HCT116 (cell line): ENCODE measurements at regions not wholly inside any gene's neighbourhood (a gene's known extent, or its start where the extent isn't known, plus 50 kb on each side); places are given as distances from the start of the nearest gene placed in this dataset.

Source experiments
- ATAC-seq: fragments of 200-7000 bp; cut with Tn5 transposase; 2 replicates; pipeline ENCODE4 v1.9.1; 2020; ENCODE audit warnings: mild to moderate bottlenecking, moderate library complexity
- BruUV-seq: library from RNA; stranded (reverse); fragments of 400-500 nt; replicated peaks from 2 replicates; lab custom pipeline; 2021; lab: Mats Ljungman, UMichigan
- CTCF ChIA-PET: fragments of 300-600 bp; sonication (Branson Sonifier 250); formaldehyde crosslinking; loops from one replicate; lab custom pipeline; 2021; ENCODE audit warnings: antibody characterized with exemption; lab: Charles Lee
- POLR2A ChIA-PET: fragments of 300-600, 350-600 bp; sonication (Branson Sonifier 250); formaldehyde crosslinking; loops from one replicate; lab custom pipeline; 2021; ENCODE audit warnings: antibody characterized with exemption; lab: Charles Lee
- RAD21 ChIA-PET, 2 experiments: fragments of 300-600 bp; sonication (Branson Sonifier 250); formaldehyde crosslinking; loops; one replicate each; lab custom pipeline; 2023; ENCODE audit warnings: low total read pairs in 2 of 2; ENCODE audit not compliant: uncharacterized antibody in 2 of 2, unreplicated experiment in 2 of 2, low non-redundant PET in 1 of 2; lab: Charles Lee
- DNase-seq: peaks from one replicate; pipeline ENCODE4 v3.0.0-alpha.2; 2010; ENCODE audit warnings: low read depth, low spot score
- H2AFZ ChIP-seq: fragments of 200-600 bp; shearing (Covaris generic), sonication (generic); 2 replicates; pipeline ENCODE4 v1.6.1; 2017; ENCODE audit warnings: low read depth, mixed run types, mixed read lengths, antibody characterized with exemption, low read length; ENCODE audit not compliant: poor library complexity, severe bottlenecking
- H3K27ac ChIP-seq: 2 replicates; pipeline ENCODE4 v1.5.1; 2012; ENCODE audit warnings: low read depth, low read length
- H3K27me3 ChIP-seq: fragments of 200-600 bp; sonication (generic); 2 replicates; pipeline ENCODE4 v1.6.1; 2016; ENCODE audit warnings: mixed run types, low read length, mixed read lengths; ENCODE audit not compliant: insufficient read depth
- H3K36me3 ChIP-seq, 2 experiments: fragments of 200-500 bp in 1 of 2; fragments of 200-600 bp in 1 of 2; sonication (Bioruptor generic) in 1 of 2; sonication (generic) in 1 of 2; 2 replicates each; pipeline versions ENCODE4 v1.5.1 to v1.6.1; 2014 to 2016; ENCODE audit warnings: low read length in 2 of 2, inconsistent platforms in 1 of 2, mixed read lengths in 1 of 2, mixed run types in 1 of 2; ENCODE audit not compliant: insufficient read depth in 2 of 2, control insufficient read depth in 1 of 2
- H3K4me1 ChIP-seq, 2 experiments: fragments of 200-600 bp in 1 of 2; sonication (generic) in 1 of 2; 2 replicates each; pipeline versions ENCODE4 v1.5.1 to v1.6.1; 2012 to 2017; ENCODE audit warnings: low read length in 2 of 2, inconsistent platforms in 1 of 2, mild to moderate bottlenecking in 1 of 2, mixed read lengths in 1 of 2, mixed run types in 1 of 2, moderate library complexity in 1 of 2; ENCODE audit not compliant: insufficient read depth in 2 of 2, control insufficient read depth in 1 of 2
- H3K4me2 ChIP-seq: fragments of 200-600 bp; sonication (generic); 2 replicates; pipeline ENCODE4 v1.6.1; 2017; ENCODE audit warnings: mixed run types, low read length, mixed read lengths
- H3K4me3 ChIP-seq, 2 experiments: fragments of 200-600 bp in 1 of 2; sonication (generic) in 1 of 2; replicated peaks in 1 of 2; 2 replicates each; pipeline ENCODE4 v1.5.1; 2011 to 2016; ENCODE audit warnings: low read length in 2 of 2, control low read depth in 1 of 2, low read depth in 1 of 2, mild to moderate bottlenecking in 1 of 2, mixed read lengths in 1 of 2, mixed run types in 1 of 2
- H3K79me2 ChIP-seq: fragments of 200-600 bp; sonication (generic); 2 replicates; pipeline ENCODE4 v1.6.1; 2017; ENCODE audit warnings: mild to moderate bottlenecking, mixed run types, low read length, moderate library complexity, mixed read lengths; ENCODE audit not compliant: insufficient read depth
- H3K9ac ChIP-seq: fragments of 200-600 bp; sonication (generic); 2 replicates; pipeline ENCODE4 v1.6.1; 2016; ENCODE audit warnings: low read length, mixed read lengths
- H3K9me2 ChIP-seq: fragments of 200-600 bp; sonication (generic), shearing (Covaris generic); 2 replicates; pipeline ENCODE4 v1.6.1; 2017; ENCODE audit warnings: mixed run types, mild to moderate bottlenecking, moderate library complexity; ENCODE audit not compliant: insufficient read depth
- H3K9me3 ChIP-seq, 2 experiments: fragments of 200-500 bp in 1 of 2; fragments of 200-600 bp in 1 of 2; sonication (Bioruptor generic) in 1 of 2; sonication (generic) in 1 of 2; 2 replicates each; pipeline ENCODE4 v1.6.1; 2014 to 2017; ENCODE audit warnings: low read length in 2 of 2, mixed read lengths in 2 of 2, inconsistent platforms in 1 of 2, low read depth in 1 of 2, mild to moderate bottlenecking in 1 of 2, mixed run types in 1 of 2, moderate library complexity in 1 of 2; ENCODE audit not compliant: control insufficient read depth in 1 of 2, insufficient read depth in 1 of 2
- H4K20me1 ChIP-seq: fragments of 200-600 bp; sonication (generic), shearing (Covaris generic); 2 replicates; pipeline ENCODE4 v1.6.1; 2017; ENCODE audit warnings: mixed run types, mild to moderate bottlenecking, moderate library complexity; ENCODE audit not compliant: insufficient read depth
- ATF3 ChIP-seq: IDR thresholded peaks from 2 replicates; pipeline ENCODE4 v1.6.1; 2012
- CBX3 ChIP-seq: IDR thresholded peaks from 2 replicates; pipeline ENCODE4 v1.6.1; 2012; ENCODE audit warnings: low read depth
- CEBPB ChIP-seq: IDR thresholded peaks from 2 replicates; pipeline ENCODE4 v1.6.1; 2012; ENCODE audit warnings: low read depth
- EGR1 ChIP-seq: IDR thresholded peaks from 2 replicates; pipeline ENCODE4 v1.6.1; 2012; ENCODE audit warnings: low read depth
- ELF1 ChIP-seq: IDR thresholded peaks from 2 replicates; pipeline ENCODE4 v1.6.1; 2012; ENCODE audit warnings: low read depth, borderline replicate concordance
- EZH2 ChIP-seq: fragments of 200-600 bp; sonication (generic); IDR thresholded peaks from 2 replicates; pipeline ENCODE4 v1.6.1; 2017; ENCODE audit warnings: antibody characterized with exemption, mixed run types
- EZH2phosphoT487 ChIP-seq: fragments of 200-600 bp; IDR thresholded peaks from 2 replicates; pipeline ENCODE4 v1.6.1; 2018; ENCODE audit warnings: antibody characterized with exemption, borderline replicate concordance
- FOSL1 ChIP-seq: IDR thresholded peaks from 2 replicates; pipeline ENCODE4 v1.6.1; 2012; ENCODE audit warnings: low read depth
- JUND ChIP-seq: IDR thresholded peaks from 2 replicates; pipeline ENCODE4 v1.6.1; 2012
- MAX ChIP-seq: IDR thresholded peaks from 2 replicates; pipeline ENCODE4 v1.6.1; 2012
- POLR2A ChIP-seq: IDR thresholded peaks from 2 replicates; pipeline ENCODE4 v1.7.0; 2011; ENCODE audit warnings: borderline replicate concordance; ENCODE audit not compliant: insufficient read depth, insufficient read length; ENCODE audit errors: extremely low read depth
- POLR2AphosphoS5 ChIP-seq: IDR thresholded peaks from 2 replicates; pipeline ENCODE4 v1.6.1; 2011; ENCODE audit warnings: mild to moderate bottlenecking, low read depth, low read length, moderate library complexity
- RAD21 ChIP-seq: IDR thresholded peaks from 2 replicates; pipeline ENCODE4 v1.6.1; 2012; ENCODE audit warnings: low read depth, mild to moderate bottlenecking
- SIN3A ChIP-seq: IDR thresholded peaks from 2 replicates; pipeline ENCODE4 v1.6.1; 2012; ENCODE audit warnings: low read depth
- SP1 ChIP-seq: IDR thresholded peaks from 2 replicates; pipeline ENCODE4 v1.6.1; 2012; ENCODE audit warnings: low read depth
- TCF7L2 ChIP-seq: IDR thresholded peaks from 2 replicates; pipeline ENCODE4 v1.7.0; 2011; ENCODE audit warnings: borderline replicate concordance, inconsistent platforms; ENCODE audit not compliant: insufficient read depth, insufficient read length; ENCODE audit errors: extremely low read depth
- YY1 ChIP-seq: IDR thresholded peaks from 2 replicates; pipeline ENCODE4 v1.6.1; 2011; ENCODE audit warnings: low read length, low read depth, moderate library complexity, mild to moderate bottlenecking; ENCODE audit not compliant: insufficient replicate concordance; ENCODE audit errors: extremely low read depth
- ZBTB33 ChIP-seq: IDR thresholded peaks from 2 replicates; pipeline ENCODE4 v1.6.1; 2011; ENCODE audit warnings: mild to moderate bottlenecking, low read length, moderate library complexity; ENCODE audit not compliant: insufficient replicate concordance; ENCODE audit errors: extremely low read depth
- ZFX ChIP-seq: fragments of 450-650 bp; IDR thresholded peaks from 2 replicates; pipeline ENCODE4 v1.6.1; 2017
- ZNF274 ChIP-seq: fragments of 200-500 bp; sonication (Bioruptor generic); IDR thresholded peaks from 2 replicates; pipeline ENCODE4 v1.6.1; 2014; ENCODE audit warnings: mild to moderate bottlenecking, low read depth, low read length, inconsistent platforms
- intact Hi-C: fragments of 100-400 bp; cut with micrococcal nuclease; formaldehyde crosslinking; loops from 2 replicates; pipeline ENCODE4 v1.10.0; 2022

- intact Hi-C loops: no loop called here
- no TSS peak for BruUV-seq
- RAD21 ChIA-PET: no interaction called here
Measured at GRCh38 chr5:51302343-51302742, 80.9 kb upstream of the ISL1 start.

GRCh38 chr5:51326844-51327243 lies 56.4 kb upstream of the ISL1 start:
- no peak overlapping the region for H2AFZ ChIP-seq
- H3K36me3 ChIP-seq: no peaks in the 10 kb centered on the region
- H3K79me2 ChIP-seq: no peaks in the 10 kb centered on the region
- H3K4me3 ChIP-seq: no peak overlapping the region
- no peak overlapping the region for H3K4me2 ChIP-seq
- CTCF ChIA-PET: no interaction called here
- ATAC-seq (no peak), DNase-seq (no peak)
- no peak overlapping the region for H3K9ac ChIP-seq
- H3K9me3 ChIP-seq: 0 out of 4 replicates have a peak, but pooled peaks cover 0 to 3% of the 10 kb centered on the region in 2 experiments
- no peaks in the 10 kb centered on the region for H3K27me3 ChIP-seq
- H3K27ac ChIP-seq: no peak overlapping the region
- H4K20me1 ChIP-seq: no peaks in the 10 kb centered on the region
- RAD21 ChIA-PET: no interaction called here
- intact Hi-C loops: no loop called here
- no peaks in the 10 kb centered on the region for H3K4me1 ChIP-seq
- H3K9me2 ChIP-seq: no peaks in the 10 kb centered on the region
- no TSS peak for BruUV-seq
- POLR2A ChIA-PET: no interaction called here
- TF ChIP-seq ATF3: no peak
- no peak for TF ChIP-seq ZFX
- TF ChIP-seq FOSL1: no peak
- no peak for TF ChIP-seq JUND
- TF ChIP-seq RAD21: no peak
- no peak for TF ChIP-seq ZNF274
- TF ChIP-seq ELF1: no peak
- TF ChIP-seq EGR1: no peak
- no peak for TF ChIP-seq CEBPB
- no peak for TF ChIP-seq YY1
- TF ChIP-seq POLR2AphosphoS5: no peak
- no peak for TF ChIP-seq POLR2A
- no peak for TF ChIP-seq CBX3
- TF ChIP-seq SIN3A: no peak
- TF ChIP-seq SP1: no peak
- TF ChIP-seq ZBTB33: no peak

More at GRCh38 chr5:51302343-51302742, 80.9 kb upstream of the ISL1 start:
- no peaks in the 10 kb centered on the region for H3K9me3 ChIP-seq
- TF ChIP-seq EZH2 (no peak), TCF7L2 (no peak), POLR2AphosphoS5 (no peak), EZH2phosphoT487 (no peak), MAX (no peak), CBX3 (no peak), RAD21 (no peak), ZNF274 (no peak), ATF3 (no peak), POLR2A (no peak), FOSL1 (no peak)
- H3K9ac ChIP-seq: no peak overlapping the region
- no peak for ATAC-seq
- no peak for DNase-seq
- CTCF ChIA-PET: no interaction called here
- no peaks in the 10 kb centered on the region for H3K9me2 ChIP-seq
- H3K4me3 ChIP-seq: no peak overlapping the region
- no peaks in the 10 kb centered on the region for H4K20me1 ChIP-seq
- H3K4me1 ChIP-seq: no peaks in the 10 kb centered on the region
- POLR2A ChIA-PET: no interaction called here
- H3K79me2 ChIP-seq: no peaks in the 10 kb centered on the region
- H2AFZ ChIP-seq: no peak overlapping the region
- H3K27ac ChIP-seq: no peak overlapping the region
- no peaks in the 10 kb centered on the region for H3K27me3 ChIP-seq
- no peak overlapping the region for H3K4me2 ChIP-seq
- H3K36me3 ChIP-seq: no peaks in the 10 kb centered on the region
